Fibroblast of pulmonary artery (primary cell): ENCODE measurements at regions not wholly inside any gene's neighbourhood (a gene's known extent, or its start where the extent isn't known, plus 50 kb on each side); places are given as distances from the start of the nearest gene placed in this dataset.

Source experiments
- DNase-seq: peaks from one replicate; pipeline ENCODE4 v3.0.0-alpha.2; 2010; ENCODE audit warnings: low read depth
- H3K4me3 ChIP-seq: replicated peaks from 2 replicates; pipeline ENCODE4 v1.5.1; 2011; ENCODE audit warnings: low read depth, mild to moderate bottlenecking, control low read depth, low read length, moderate library complexity
- CTCF ChIP-seq: IDR thresholded peaks from 2 replicates; pipeline ENCODE4 v1.5.1; 2011; ENCODE audit warnings: mild to moderate bottlenecking, control low read depth, low read length, inconsistent platforms; ENCODE audit errors: missing control alignments

DNA sequence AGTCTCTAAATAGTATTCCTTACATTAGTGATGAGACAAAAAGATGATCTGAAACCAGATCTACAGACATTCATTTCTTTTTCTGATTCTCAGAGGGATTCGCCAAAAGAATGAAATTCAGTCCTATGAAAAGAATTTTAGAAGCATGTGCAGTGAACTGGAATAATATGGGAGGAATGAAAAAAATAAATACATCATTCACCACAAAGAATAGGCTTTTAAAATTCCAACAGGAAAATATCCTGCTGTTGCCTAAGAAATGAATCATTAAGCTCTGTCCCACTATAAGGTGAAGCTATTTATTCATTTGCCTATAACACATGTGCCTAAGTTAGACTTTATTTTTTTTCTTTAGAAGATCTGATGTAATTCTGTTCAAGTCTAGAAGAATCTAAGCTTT is 165.9 kb downstream of the IL15 start:
- H3K4me3 ChIP-seq, result no peak overlapping the region
- peak; percentile 53 for DNase-seq
- no peak for TF ChIP-seq CTCF

DNA sequence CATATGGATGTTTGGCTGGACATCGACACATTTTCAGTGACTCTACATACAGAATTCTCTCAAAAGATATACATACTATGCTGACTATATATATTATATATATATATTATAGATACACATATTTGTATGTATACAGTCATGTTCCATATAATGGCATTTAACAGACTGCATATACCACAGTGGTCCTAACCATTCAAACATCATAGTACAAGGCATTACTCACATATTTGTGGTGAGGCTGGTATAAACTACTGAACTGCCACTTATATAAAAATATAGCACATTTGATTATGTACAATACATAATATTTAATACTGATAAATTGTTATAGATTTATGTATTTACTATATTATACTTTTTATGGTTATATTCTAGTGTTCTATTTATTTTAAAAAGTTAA is 168.5 kb downstream of the IL15 start:
- H3K4me3 ChIP-seq, result no peak overlapping the region
- no peak for TF ChIP-seq CTCF
- no peak for DNase-seq

- H3K4me3 ChIP-seq, result no peak overlapping the region
- TF ChIP-seq CTCF, result no peak
- peak; percentile 17 for DNase-seq
Observed at GRCh38 chr4:141807103-141807891, 170.9 kb downstream of the IL15 start.

DNA sequence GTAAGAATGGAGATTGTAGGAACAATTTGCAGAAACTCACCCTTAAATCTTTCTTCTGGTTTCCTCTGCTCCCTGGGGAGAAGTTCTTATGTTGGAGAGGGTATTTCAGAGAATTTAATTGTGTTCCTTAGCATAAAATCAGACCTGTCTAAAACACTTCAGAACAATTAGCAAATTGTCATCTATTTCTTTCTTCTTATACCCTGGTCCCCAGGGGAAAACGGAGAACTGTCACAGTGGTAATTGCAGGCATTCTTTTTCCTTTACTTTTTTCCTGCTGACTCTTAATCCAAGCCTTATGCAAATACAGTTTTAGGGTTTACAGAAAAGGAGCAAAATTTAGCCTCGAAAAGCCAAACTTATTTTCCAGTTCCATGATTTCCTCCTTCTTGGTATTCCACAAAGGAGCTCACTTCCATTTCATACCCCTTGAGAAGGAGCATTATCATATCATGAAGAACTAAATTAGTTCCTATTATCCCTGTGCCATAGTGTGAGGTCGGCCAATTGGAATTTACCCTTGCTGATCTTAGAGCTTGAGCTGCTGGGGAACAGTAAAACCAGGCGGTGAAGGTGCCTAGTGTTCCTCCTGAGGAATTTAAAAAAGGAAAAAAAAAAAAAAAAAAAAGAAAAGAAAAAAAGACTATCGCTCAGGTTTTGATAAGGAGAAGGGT is 173.8 kb downstream of the IL15 start:
- no peak overlapping the region for H3K4me3 ChIP-seq
- DNase-seq, result no peak
- TF ChIP-seq CTCF, result no peak

GRCh38 chr4:141810712-141811375 is 174.5 kb downstream of the IL15 start:
- no peak for DNase-seq
- no peak overlapping the region for H3K4me3 ChIP-seq
- TF ChIP-seq CTCF, result no peak

DNA sequence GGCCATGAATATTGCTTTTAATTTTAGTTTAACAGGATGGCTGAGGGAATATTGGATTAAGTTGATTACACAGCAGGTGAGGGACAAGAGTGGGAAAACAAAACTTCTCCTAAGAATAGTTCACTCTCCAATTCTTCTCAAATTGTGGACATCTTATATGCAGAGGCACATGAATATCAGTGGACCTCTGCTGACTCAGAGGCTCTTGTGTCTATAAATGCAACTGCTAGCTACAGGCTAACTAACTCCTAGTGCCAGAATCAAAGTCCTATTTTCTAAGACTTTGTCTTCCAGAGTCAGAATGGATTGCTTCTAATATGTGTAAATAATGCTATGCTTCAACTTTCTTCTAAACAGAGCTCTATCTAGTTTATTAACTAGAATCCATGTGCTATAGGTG is 175.8 kb downstream of the IL15 start:
- DNase-seq, result no peak
- no peak for TF ChIP-seq CTCF
- no peak overlapping the region for H3K4me3 ChIP-seq
